Liver (tissue), 8 donors: ENCODE measurements at regions not wholly inside any gene's neighbourhood (a gene's known extent, or its start where the extent isn't known, plus 50 kb on each side); places are given as distances from the start of the nearest gene placed in this dataset.

Experiments
- DNase-seq: peaks from one replicate; pipeline ENCODE4 v3.0.0-alpha.2; 2017; ENCODE audit warnings: low spot score
- H3K27ac ChIP-seq, 2 donors: one replicate each; pipeline ENCODE4 v1.7.0; 2013; ENCODE audit warnings: inconsistent platforms in 2 of 2, low read length in 2 of 2, control low read depth in 1 of 2, low read depth in 1 of 2, mild to moderate bottlenecking in 1 of 2
- H3K27me3 ChIP-seq, 4 donors: one replicate each; pipeline versions ENCODE4 v1.6.1 to v1.7.0; 2013; ENCODE audit warnings: low read length in 3 of 4, inconsistent platforms in 1 of 4, mild to moderate bottlenecking in 1 of 4, moderate library complexity in 1 of 4; ENCODE audit not compliant: control insufficient read depth in 4 of 4, insufficient read depth in 4 of 4
- H3K36me3 ChIP-seq, 4 donors: one replicate each; pipeline versions ENCODE4 v1.6.1 to v1.7.0; 2013; ENCODE audit warnings: low read length in 3 of 4, mild to moderate bottlenecking in 3 of 4, low read depth in 1 of 4, moderate library complexity in 1 of 4; ENCODE audit not compliant: control insufficient read depth in 4 of 4, insufficient read depth in 3 of 4
- H3K4me1 ChIP-seq, 4 donors: one replicate each; pipeline versions ENCODE4 v1.6.1 to v1.7.0; 2013; ENCODE audit warnings: low read length in 3 of 4, mild to moderate bottlenecking in 3 of 4, moderate library complexity in 1 of 4; ENCODE audit not compliant: control insufficient read depth in 4 of 4, insufficient read depth in 4 of 4
- H3K4me3 ChIP-seq, 3 donors: one replicate each; pipeline versions ENCODE4 v1.6.1 to v1.7.0; 2013; ENCODE audit warnings: low read length in 3 of 3, control low read depth in 1 of 3, low read depth in 1 of 3, mild to moderate bottlenecking in 1 of 3
- H3K9ac ChIP-seq, 2 donors: one replicate each; pipeline ENCODE4 v1.7.0; 2013; ENCODE audit warnings: low read length in 2 of 2, mild to moderate bottlenecking in 2 of 2, moderate library complexity in 2 of 2, control low read depth in 1 of 2, low read depth in 1 of 2
- H3K9me3 ChIP-seq, 4 donors: one replicate each; pipeline versions ENCODE4 v1.6.1 to v1.7.0; 2013; ENCODE audit warnings: low read length in 3 of 4; ENCODE audit not compliant: control insufficient read depth in 4 of 4
- ATF3 ChIP-seq: IDR thresholded peaks from 2 replicates; pipeline ENCODE4 v1.6.1; 2016; ENCODE audit warnings: antibody characterized with exemption
- CTCF ChIP-seq: fragments of 150-350 bp; IDR thresholded peaks from 2 replicates; pipeline ENCODE4 v1.5.1; 2017; ENCODE audit warnings: improper control_type of control experiment, low read depth, low read length; ENCODE audit not compliant: missing input control
- EGR1 ChIP-seq, 2 donors: IDR thresholded peaks; 2 replicates each; pipeline ENCODE4 v1.6.1; 2016 to 2018; ENCODE audit warnings: antibody characterized with exemption in 2 of 2, low read depth in 2 of 2
- FOXA1 ChIP-seq: IDR thresholded peaks from 2 replicates; pipeline ENCODE4 v1.6.1; 2016; ENCODE audit warnings: antibody characterized with exemption
- FOXA2 ChIP-seq: IDR thresholded peaks from 2 replicates; pipeline ENCODE4 v1.6.1; 2016; ENCODE audit warnings: antibody characterized with exemption
- GABPA ChIP-seq, 2 donors: IDR thresholded peaks in 1 of 2; conservative IDR thresholded peaks in 1 of 2; 2 replicates each; pipeline ENCODE4 v1.6.1; 2016; ENCODE audit warnings: antibody characterized with exemption in 2 of 2, mild to moderate bottlenecking in 1 of 2, moderate library complexity in 1 of 2
- HNF4A ChIP-seq, 2 donors: conservative IDR thresholded peaks; 2 replicates each; pipeline ENCODE4 v1.6.1; 2016; ENCODE audit warnings: antibody characterized with exemption in 2 of 2, mild to moderate bottlenecking in 2 of 2
- HNF4G ChIP-seq: IDR thresholded peaks from 2 replicates; pipeline ENCODE4 v1.6.1; 2016; ENCODE audit warnings: antibody characterized with exemption
- JUND ChIP-seq, 2 donors: IDR thresholded peaks; 2 replicates each; pipeline ENCODE4 v1.6.1; 2016; ENCODE audit warnings: antibody characterized with exemption in 2 of 2
- MAX ChIP-seq: IDR thresholded peaks from 2 replicates; pipeline ENCODE4 v1.6.1; 2016; ENCODE audit warnings: antibody characterized with exemption
- NR2F2 ChIP-seq: IDR thresholded peaks from 2 replicates; pipeline ENCODE4 v1.6.1; 2016; ENCODE audit warnings: antibody characterized with exemption
- RAD21 ChIP-seq, 2 donors: IDR thresholded peaks; 2 replicates each; pipeline ENCODE4 v1.6.1; 2016; ENCODE audit warnings: antibody characterized with exemption in 2 of 2, mild to moderate bottlenecking in 2 of 2
- REST ChIP-seq: IDR thresholded peaks from 2 replicates; pipeline ENCODE4 v1.6.1; 2016; ENCODE audit warnings: antibody characterized with exemption, mild to moderate bottlenecking
- RXRA ChIP-seq, 2 donors: IDR thresholded peaks; 2 replicates each; pipeline ENCODE4 v1.6.1; 2017 to 2018; ENCODE audit warnings: antibody characterized with exemption in 2 of 2, mild to moderate bottlenecking in 1 of 2
- SP1 ChIP-seq: IDR thresholded peaks from 2 replicates; pipeline ENCODE4 v1.6.1; 2018; ENCODE audit warnings: antibody characterized with exemption, mild to moderate bottlenecking
- TAF1 ChIP-seq: conservative IDR thresholded peaks from 2 replicates; pipeline ENCODE4 v1.6.1; 2016; ENCODE audit warnings: antibody characterized with exemption, mild to moderate bottlenecking
- YY1 ChIP-seq: IDR thresholded peaks from 2 replicates; pipeline ENCODE4 v1.6.1; 2016; ENCODE audit warnings: antibody characterized with exemption, mild to moderate bottlenecking
- ZBTB33 ChIP-seq: IDR thresholded peaks from 2 replicates; pipeline ENCODE4 v1.6.1; 2016; ENCODE audit warnings: antibody characterized with exemption
- WGBS: extraction: QIAGEN DNeasy Blood & Tissue Kit; methylation state at CpG from one replicate; pipeline ENCODE4 v1.1.7; 2013; 5-methylcytosine and 5-hydroxymethylcytosine counted together
- donor health status: healthy.
- donor health status: healthy.
- donor health status: healthy.
- donor health status: healthy.
- donor health status: healthy.

- 89% methylated on average over 4 of the region's 4 CpGs for WGBS
- no peak overlapping the region for H3K9ac ChIP-seq
- H3K36me3 ChIP-seq = no peaks in the 10 kb centered on the region
- H3K27ac ChIP-seq = no peak overlapping the region
- no peak overlapping the region for H3K4me3 ChIP-seq
- no peaks in the 10 kb centered on the region for H3K9me3 ChIP-seq
- no peak for DNase-seq
- H3K4me1 ChIP-seq = no peaks in the 10 kb centered on the region
- peaks cover 0 to 2% (median 0%) of the 10 kb centered on the region in 4 donors for H3K27me3 ChIP-seq
- no peak for TF ChIP-seq CTCF
- TF ChIP-seq RXRA (IDR thresholded peaks at IDR 0.05) = no peak
- TF ChIP-seq HNF4A (conservative IDR thresholded peaks at IDR 0.05) = no peak
- TF ChIP-seq MAX = no peak
- no peak for TF ChIP-seq TAF1
- no peak for TF ChIP-seq RAD21 (IDR thresholded peaks at IDR 0.05)
- no peak for TF ChIP-seq GABPA (IDR thresholded peaks at IDR 0.05 in 1 of 2, conservative IDR thresholded peaks at IDR 0.05 in 1 of 2)
- TF ChIP-seq REST = no peak
- no peak for TF ChIP-seq JUND (IDR thresholded peaks at IDR 0.05)
- TF ChIP-seq NR2F2 = no peak
- no peak for TF ChIP-seq YY1
- no peak for TF ChIP-seq ZBTB33
- TF ChIP-seq ATF3 = no peak
- TF ChIP-seq SP1 = no peak
- TF ChIP-seq EGR1 (IDR thresholded peaks at IDR 0.05; ENCODE audit: low read depth in 2 of 2) = no peak
- TF ChIP-seq HNF4G = no peak
- no peak for TF ChIP-seq FOXA2
- TF ChIP-seq FOXA1 = no peak
Measured at GRCh38 chr3:150057227-150057626, 86.5 kb upstream of the PFN2 start.
